LHCN-M2 (cell line): ENCODE measurements at regions not wholly inside any gene's neighbourhood (a gene's known extent, or its start where the extent isn't known, plus 50 kb on each side); places are given as distances from the start of the nearest gene placed in this dataset.

Experiments used
- DNase-seq: peaks from one replicate; pipeline ENCODE4 v3.0.0-alpha.2; 2012; ENCODE audit warnings: low read depth

DNA sequence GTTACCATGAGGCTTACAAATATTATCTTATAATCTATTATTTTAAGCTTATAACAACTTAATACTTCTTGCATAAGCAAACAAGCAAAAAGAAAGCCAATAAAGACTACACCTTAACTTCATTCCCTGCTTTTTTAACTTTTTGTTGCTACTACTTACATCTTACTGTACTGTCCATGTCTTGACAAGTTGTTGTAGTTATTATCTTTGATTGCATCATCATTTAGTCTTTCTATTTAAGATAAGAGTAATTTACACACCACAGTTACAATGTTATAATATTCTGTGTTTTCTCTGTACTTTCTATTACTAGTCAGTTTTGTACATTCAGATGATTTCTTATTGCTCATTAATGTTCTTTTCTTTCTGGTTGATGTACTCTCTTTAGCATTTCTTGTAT, 346.6 kb downstream of the SMARCA1 start:
- DNase-seq, result no peak

DNA sequence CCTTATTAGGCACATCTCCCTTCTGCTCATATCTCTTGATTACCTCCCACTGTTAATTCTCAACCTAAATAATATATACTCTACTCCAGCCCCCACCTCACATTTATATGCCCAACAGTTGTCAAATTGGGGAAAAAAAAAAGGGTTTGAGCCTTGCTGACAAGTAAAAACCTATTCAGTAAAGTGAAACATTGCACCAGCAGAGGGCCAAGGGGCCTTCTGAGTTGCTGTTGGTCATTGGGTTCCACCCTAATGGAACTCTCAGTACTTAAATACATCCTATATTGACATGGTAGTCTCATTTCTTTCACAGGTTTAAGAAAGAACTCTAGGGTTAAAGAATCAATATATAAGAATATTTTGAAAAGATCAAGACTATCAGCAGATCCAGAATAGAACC, 362.2 kb downstream of the SMARCA1 start:
- DNase-seq, result no peak

DNA sequence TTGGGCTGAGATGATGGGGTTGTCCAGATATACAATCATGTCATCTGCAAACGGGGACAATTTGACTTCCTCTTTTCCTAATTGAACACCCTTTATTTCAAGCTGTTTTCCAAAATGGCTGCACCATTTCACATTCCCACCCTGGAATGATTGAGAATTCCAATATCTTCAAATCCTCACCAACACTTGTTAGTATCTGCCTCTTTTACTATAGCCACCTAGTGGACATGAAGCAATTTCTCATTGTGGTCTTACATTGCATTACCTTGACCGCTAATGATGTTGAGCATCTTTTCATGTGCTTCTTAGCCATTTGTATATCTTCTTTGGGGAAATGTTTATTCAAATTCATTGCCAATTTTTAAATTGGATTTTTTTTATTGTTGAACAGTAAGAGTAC, 364.8 kb downstream of the SMARCA1 start:
- DNase-seq, result no peak

DNA sequence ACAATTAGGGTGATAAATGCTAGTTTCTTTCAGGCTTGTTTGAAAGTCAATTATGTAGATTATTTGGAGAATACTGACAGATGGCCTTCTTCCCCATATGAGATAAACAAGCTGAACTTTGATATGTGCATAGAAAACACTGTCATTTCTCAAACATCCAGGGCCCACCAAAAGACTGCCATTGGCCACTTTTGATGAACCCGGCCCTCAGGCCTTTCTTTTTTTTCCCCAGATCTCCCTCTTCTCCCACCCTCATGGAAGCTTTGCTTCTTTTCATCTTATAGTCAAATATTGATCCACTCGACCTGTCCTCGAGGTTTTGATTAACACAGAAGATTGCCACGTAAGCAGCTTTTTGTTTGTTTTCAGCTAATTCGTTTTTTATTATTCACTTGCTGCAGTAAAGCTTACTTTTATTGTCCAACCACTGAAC, 377.4 kb downstream of the SMARCA1 start:
- DNase-seq, result no peak

- no peak for DNase-seq
Observed at GRCh38 chrX:129145385-129145784, 377.9 kb downstream of the SMARCA1 start.

DNA sequence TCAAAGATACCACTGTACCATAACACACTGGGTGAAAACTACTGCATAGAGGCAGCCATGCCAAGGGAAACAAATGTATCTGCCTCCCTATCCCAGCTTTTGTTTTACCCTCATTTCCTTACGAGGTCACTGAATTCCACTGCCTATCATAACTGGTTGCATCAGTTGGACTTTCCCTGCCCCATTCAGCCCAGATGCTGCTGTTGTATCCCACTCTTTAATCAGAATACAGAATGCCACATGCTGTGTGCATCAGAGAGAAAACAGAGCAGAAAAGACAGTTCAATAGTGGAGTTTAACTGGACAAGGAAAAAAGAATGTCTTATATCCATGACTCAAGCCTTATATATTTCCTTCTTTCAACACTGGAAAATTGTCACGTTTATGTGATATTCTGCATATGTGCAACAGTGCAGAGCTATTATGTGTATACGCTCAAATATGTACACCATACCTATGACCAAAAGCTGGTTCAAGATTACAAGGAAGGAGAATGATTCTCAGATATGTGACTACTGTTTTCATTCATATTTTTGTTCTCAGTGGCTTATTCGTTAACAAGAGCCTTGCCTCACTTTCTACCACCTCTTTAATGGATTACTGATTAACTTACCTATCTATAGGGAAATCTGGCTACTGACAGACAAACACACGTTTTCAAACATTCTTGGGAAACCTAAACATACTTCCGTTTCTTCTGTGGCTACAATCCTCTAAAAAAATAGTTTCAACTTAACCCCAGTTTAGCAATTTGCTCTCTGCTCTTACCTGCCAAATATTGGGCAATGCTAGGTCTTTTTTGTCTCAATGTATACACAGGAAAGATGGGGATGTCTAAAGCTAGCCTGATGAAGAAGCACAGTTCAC, 378.9 kb downstream of the SMARCA1 start:
- no peak for DNase-seq

- no peak for DNase-seq
Observed at GRCh38 chrX:129139837-129140598, 383.3 kb downstream of the SMARCA1 start.

DNA sequence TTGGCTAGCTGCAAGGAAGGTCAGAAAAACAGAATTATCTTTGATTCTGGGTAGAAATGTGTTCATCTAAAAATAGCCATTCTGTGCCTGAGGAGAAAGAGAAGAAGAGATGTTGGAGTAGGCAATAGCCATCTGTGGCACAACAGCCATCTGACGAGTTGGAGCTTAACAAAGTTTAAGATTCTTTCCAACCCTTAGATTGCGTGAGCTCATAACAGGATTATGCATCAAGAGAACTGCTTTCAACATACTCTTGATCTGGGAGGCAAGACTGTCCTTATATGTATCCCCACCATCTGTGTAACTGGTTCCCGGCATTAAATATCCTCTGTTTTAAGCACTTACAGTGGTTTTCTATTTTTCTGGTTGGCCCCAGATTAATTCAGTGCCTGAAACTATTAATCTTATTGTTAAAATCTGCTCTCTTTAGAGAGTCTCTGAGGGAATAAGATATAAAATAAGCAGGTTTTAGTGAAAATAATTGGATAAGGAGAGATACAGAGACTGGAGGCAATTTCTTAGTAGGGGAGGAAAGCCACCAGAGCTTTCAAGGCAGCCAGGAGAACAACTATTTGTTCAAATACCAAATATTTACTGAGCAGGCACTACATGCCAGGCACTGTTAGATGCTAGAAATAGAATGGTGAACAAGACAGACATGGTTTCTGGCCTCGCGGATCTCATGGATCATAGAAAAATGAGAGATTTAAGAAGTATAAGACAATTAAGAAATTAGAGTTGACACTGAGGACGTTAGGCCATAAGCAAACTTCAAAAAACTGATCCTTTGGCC, 398.0 kb downstream of the SMARCA1 start:
- DNase-seq, result no peak

DNA sequence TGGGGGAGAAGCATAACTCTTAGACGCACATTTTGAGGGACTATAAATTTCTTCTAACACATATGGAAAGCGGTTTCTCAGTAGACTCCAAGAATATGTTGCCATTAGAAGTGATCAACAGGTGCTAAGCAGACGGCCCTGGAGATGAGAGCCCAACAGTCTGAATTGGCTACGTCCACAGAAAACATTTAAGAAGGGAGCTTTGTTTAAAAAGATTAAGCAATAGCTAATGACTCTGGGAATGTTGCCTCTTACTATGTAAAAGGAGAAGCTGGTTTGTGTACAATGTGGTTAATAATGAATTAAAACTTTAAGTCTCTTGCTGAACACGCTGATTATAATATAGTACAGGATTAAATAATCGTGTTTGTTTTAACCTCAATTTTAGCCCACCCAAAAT, 399.5 kb downstream of the SMARCA1 start:
- no peak for DNase-seq

DNA sequence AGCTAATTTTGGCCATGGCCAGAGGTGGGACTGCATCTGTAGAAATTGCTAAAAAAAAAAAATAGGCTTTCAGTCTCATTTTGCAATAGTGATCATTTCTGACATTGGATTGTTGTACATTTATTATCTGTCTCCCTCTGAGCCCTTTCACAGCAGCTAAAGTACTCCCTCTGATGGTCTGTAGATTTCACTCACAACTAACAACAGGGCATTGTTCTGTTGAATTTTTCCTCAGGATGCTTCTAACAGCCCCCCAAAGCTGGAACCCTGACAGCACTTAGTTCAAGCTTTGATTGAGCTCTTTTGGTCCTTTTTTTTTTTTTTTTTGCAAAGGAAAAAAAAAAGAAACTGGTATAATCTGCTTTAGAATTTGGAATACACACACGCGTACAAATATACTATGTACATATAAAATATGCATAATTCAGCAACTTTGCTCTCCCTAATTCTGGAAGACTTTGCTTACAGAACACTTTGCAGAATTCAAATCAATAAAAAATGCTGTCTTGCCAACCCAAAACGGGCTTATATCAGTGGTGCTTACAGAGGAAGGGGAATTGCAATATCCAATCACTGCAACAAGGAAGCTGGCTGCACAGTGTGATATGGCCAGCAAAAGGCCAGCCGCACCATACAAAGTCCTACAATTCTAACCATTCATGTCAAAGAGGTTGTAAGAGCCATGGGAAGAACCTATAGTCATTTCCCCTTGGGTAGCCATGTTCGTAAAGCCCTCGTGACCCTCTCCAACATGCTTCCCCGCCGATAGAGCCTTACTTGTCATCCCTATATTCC, 406.4 kb downstream of the SMARCA1 start:
- no peak for DNase-seq

DNA sequence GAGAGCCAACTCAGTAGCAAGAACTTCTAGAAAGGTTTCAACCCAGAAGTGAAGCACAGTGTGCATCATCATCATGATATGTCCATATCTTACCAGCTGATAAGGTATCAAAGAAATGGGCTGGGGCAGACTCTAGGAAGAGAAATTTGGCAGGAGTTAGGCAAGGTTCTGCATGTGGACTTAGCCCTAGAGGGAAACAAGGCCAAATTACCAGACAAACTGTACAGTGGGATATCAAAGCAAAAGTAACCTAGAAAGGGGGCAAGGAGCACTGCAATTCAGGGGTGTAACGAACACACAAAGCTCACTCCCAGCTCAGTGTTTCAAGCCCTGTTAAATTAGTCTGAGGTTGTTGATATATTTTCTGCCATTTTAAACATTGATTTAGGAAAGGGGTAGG, 407.4 kb downstream of the SMARCA1 start:
- DNase-seq, result no peak

DNA sequence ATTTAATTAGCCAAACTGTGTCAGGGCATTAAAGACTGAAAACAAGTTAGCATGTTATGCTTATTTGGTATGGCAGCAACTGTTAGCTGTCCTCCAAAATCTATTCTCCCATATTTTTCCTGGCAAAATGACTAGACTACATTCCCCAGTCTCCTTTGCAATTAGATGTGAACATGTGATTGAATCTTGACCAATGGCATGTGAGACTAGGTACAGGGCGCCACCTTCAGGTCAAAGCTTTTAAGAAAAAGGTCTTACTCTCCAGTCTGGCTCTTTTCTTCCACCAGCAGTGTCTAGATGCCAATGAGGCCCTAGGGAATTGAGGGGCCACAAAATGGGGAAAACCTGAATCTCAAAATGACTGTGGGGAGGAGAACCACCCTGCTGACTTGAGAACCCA, 408.2 kb downstream of the SMARCA1 start:
- no peak for DNase-seq

DNA sequence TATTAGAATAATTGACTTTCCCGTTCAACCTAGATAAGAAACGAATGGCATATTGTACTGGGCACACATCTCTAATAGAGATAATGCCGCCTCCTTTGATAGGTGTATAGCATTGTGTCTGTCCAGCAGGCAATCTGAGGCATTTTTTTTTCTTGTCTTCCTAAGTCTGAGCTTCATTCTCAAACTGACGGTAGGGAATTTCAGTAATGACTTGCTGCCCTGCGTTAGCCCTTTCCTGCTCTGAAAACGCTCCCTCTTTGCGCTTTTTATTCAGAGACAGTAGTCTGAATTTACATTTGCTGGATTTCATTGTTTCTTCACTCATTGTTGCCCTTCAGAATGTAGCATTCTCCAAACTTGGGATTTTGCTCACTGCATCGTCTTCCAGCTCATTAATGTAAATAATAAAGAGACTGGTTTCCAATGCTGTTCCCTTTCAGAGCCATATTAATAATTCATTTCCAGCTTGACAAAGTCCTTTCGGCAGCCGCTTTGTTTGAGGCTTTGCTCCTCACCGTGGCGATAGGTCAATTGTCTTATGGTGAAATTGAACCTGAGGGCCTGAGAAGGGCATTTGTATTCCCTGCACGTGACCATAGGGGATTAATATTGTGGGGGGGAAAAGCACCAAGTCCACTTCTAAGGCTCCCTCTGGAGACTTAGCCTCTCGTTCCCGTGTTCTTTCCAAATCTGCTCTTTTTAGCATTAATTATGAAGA, 412.1 kb downstream of the SMARCA1 start:
- DNase-seq, result no peak

DNA sequence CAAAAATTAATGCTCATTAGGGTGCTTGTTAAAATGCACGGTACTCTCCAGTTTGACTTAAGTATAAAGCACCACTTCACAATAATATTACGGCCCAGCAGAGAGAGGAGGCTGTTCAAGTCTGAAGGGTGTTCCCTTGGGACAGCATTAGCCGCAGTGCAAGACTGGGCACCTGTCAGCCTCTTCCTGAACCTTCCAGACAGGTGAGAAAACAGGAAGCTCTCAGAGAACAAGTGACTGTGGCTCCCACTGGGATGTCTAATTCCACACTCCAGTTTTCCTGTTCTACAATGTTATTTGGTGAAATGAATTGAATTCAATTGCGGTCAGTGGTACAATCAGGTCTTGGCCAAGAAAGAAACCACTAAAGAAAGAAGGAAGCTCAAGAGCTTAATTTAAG, 414.4 kb downstream of the SMARCA1 start:
- no peak for DNase-seq

GRCh38 chrX:129099207-129099606, 424.1 kb downstream of the SMARCA1 start:
- no peak for DNase-seq

GRCh38 chrX:129097668-129098067, 425.6 kb downstream of the SMARCA1 start:
- DNase-seq, result no peak

- no peak for DNase-seq
Observed at GRCh38 chrX:129093706-129094105, 429.6 kb downstream of the SMARCA1 start.

GRCh38 chrX:129092757-129093156, 430.5 kb downstream of the SMARCA1 start:
- DNase-seq, result no peak

DNA sequence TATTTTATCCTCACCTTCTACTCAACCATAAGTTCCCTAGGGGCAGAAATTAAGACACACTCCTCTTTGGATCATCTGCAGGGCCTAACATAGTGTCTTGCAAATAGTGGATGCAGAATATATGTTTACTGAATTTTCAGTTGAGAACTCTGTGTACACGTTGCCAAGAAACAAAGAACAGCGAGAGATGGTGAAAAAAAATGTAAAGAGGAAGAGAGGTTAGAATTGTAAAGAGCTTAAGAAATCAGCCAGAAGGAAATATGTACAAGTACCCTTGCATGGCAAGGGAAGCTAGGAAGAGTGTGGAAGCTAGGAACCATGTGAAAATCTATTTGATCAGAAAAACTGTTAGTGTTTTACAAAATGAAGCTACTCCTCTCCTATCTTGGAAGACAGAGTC, 431.0 kb downstream of the SMARCA1 start:
- DNase-seq, result no peak

DNA sequence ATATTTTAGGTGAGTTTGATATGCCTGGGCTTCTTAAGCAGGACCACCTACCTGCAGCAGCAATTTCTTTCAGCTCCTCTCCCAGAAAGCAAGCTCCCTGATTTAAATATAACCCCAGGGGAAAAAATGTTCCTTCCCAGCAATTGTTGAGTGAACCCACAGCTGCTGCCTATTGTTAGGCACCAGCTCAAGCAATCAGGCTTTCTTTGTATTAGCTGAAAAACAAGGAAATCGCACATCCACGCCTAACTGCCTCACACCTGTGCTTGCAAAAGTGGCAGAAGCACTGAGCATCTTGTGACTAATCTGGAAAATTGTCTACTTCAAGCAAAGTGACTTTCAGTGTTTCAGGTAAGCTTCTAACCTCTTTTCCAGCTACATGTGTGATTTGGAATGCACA, 432.2 kb downstream of the SMARCA1 start:
- no peak for DNase-seq

- DNase-seq, result no peak
Observed at GRCh38 chrX:129086802-129087201, 436.5 kb downstream of the SMARCA1 start.
